ENCODE measurements at regions not wholly inside any gene's neighbourhood (a gene's known extent, or its start where the extent isn't known, plus 50 kb on each side); places are given as distances from the start of the nearest gene placed in this dataset.

- TF ChIP-seq, protein P1, sequence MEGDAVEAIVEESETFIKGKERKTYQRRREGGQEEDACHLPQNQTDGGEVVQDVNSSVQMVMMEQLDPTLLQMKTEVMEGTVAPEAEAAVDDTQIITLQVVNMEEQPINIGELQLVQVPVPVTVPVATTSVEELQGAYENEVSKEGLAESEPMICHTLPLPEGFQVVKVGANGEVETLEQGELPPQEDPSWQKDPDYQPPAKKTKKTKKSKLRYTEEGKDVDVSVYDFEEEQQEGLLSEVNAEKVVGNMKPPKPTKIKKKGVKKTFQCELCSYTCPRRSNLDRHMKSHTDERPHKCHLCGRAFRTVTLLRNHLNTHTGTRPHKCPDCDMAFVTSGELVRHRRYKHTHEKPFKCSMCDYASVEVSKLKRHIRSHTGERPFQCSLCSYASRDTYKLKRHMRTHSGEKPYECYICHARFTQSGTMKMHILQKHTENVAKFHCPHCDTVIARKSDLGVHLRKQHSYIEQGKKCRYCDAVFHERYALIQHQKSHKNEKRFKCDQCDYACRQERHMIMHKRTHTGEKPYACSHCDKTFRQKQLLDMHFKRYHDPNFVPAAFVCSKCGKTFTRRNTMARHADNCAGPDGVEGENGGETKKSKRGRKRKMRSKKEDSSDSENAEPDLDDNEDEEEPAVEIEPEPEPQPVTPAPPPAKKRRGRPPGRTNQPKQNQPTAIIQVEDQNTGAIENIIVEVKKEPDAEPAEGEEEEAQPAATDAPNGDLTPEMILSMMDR (IDR thresholded peaks at IDR 0.05; ENCODE audit: low read depth, low read length, missing control alignments) = no peak
- peak overlapping the region; percentile 75 for H3K27ac ChIP-seq
- no peak overlapping the region for H3K4me3 ChIP-seq (ENCODE audit: low read depth, low read length)
- DNase-seq = peak; percentile 11
- H3K27me3 ChIP-seq (replicated peaks) = no peaks in the 10 kb centered on the region
- no peaks in the 10 kb centered on the region for H3K36me3 ChIP-seq (replicated peaks)
- in situ Hi-C loops (cut with HindIII; ENCODE audit: low pct_ligation_motif_present, low sequenced_read_pairs) = no loop called here
These were observed 303.4 kb upstream of the DNAJC19 start for GRCh38 chr3:181292984-181293383.

DNA sequence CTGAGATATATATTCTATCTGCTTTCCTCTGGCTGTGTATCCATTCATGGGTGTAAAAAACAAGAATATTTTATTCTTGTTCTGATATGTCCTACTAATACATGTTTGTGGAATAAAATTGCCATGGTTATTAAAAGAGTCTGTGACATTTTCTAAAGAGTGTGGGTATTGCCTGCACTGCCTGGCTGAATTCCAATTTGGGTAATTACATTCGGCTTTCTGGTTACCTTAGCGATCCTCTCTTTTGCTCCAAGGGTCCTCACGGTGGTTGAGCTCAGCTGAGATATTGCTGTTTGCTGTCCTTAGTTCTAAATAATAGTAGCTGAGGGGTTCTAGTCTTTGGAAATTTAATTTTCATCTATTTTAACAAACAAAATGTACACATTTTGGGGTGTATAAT is 301.4 kb upstream of the DNAJC19 start:
- no peak for DNase-seq
- in situ Hi-C loops (cut with HindIII; ENCODE audit: low pct_ligation_motif_present, low sequenced_read_pairs) = no loop called here
- TF ChIP-seq, protein P1 (IDR thresholded peaks at IDR 0.05; ENCODE audit: low read depth, low read length, missing control alignments) = no peak
- Histone ChIP-seq H3K27me3 (replicated peaks) (no peaks in the 10 kb centered on the region), H3K36me3 (replicated peaks) (no peaks in the 10 kb centered on the region), H3K4me3 (ENCODE audit: low read depth, low read length) (no peak overlapping the region), H3K27ac (no peak overlapping the region)

GRCh38 chr3:181289306-181289705 is 299.8 kb upstream of the DNAJC19 start:
- TF ChIP-seq, protein P1 (IDR thresholded peaks at IDR 0.05; ENCODE audit: low read depth, low read length, missing control alignments) = no peak

DNA sequence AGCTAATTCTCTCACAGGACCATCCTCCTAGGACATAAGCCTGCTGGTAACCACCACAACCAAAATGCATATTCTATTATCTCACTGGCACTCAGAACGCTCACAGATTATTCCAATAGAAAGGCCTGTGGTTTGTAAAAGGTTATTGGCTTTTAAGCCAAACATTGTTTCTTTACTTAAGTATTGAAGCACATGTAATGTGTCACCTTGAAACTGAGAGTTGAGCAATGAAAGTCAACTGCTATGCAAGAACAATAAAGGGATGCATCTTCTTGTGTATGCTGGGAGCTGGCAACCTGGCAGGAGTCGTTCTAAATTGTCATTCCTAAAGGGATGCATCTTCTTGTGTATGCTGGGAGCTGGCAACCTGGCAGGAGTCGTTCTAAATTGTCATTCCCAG is 298.6 kb upstream of the DNAJC19 start:
- TF ChIP-seq, protein P1 (IDR thresholded peaks at IDR 0.05; ENCODE audit: low read depth, low read length, missing control alignments) = no peak
- no peaks in the 10 kb centered on the region for H3K36me3 ChIP-seq (replicated peaks)
- no peak overlapping the region for H3K27ac ChIP-seq
- H3K27me3 ChIP-seq (replicated peaks) = no peaks in the 10 kb centered on the region
- H3K4me3 ChIP-seq (ENCODE audit: low read depth, low read length) = no peak overlapping the region
- in situ Hi-C loops (cut with HindIII; ENCODE audit: low pct_ligation_motif_present, low sequenced_read_pairs) = no loop called here
- DNase-seq = no peak

More at GRCh38 chr3:181289306-181289705, 299.8 kb upstream of the DNAJC19 start:
- no peak for DNase-seq
- in situ Hi-C loops (cut with HindIII; ENCODE audit: low pct_ligation_motif_present, low sequenced_read_pairs) = no loop called here
- Histone ChIP-seq H3K27ac (no peak overlapping the region), H3K4me3 (ENCODE audit: low read depth, low read length) (no peak overlapping the region), H3K36me3 (replicated peaks) (no peaks in the 10 kb centered on the region), H3K27me3 (replicated peaks) (no peaks in the 10 kb centered on the region)

GRCh38 chr3:181279239-181279565 is 289.7 kb upstream of the DNAJC19 start:
- Histone ChIP-seq H3K36me3 (replicated peaks) (no peaks in the 10 kb centered on the region), H3K27ac (no peak overlapping the region), H3K4me3 (ENCODE audit: low read depth, low read length) (no peak overlapping the region), H3K27me3 (replicated peaks) (no peaks in the 10 kb centered on the region)
- in situ Hi-C loops (cut with HindIII; ENCODE audit: low pct_ligation_motif_present, low sequenced_read_pairs) = no loop called here
- no peak for DNase-seq
- TF ChIP-seq, protein P1 (IDR thresholded peaks at IDR 0.05; ENCODE audit: low read depth, low read length, missing control alignments) = no peak

GRCh38 chr3:181278468-181279238 is 289.1 kb upstream of the DNAJC19 start:
- in situ Hi-C loops (cut with HindIII; ENCODE audit: low pct_ligation_motif_present, low sequenced_read_pairs) = no loop called here
- Histone ChIP-seq H3K27ac (no peak overlapping the region), H3K27me3 (replicated peaks) (no peaks in the 10 kb centered on the region), H3K4me3 (ENCODE audit: low read depth, low read length) (no peak overlapping the region), H3K36me3 (replicated peaks) (no peaks in the 10 kb centered on the region)
- no peak for DNase-seq
- TF ChIP-seq, protein P1 (IDR thresholded peaks at IDR 0.05; ENCODE audit: low read depth, low read length, missing control alignments) = peak; percentile 27
